ENCODE measurements at regions not wholly inside any gene's neighbourhood (a gene's known extent, or its start where the extent isn't known, plus 50 kb on each side); places are given as distances from the start of the nearest gene placed in this dataset.

- TF ChIP-seq PBX3 (IDR thresholded peaks at IDR 0.05): no peak
- TF ChIP-seq CTCF (IDR thresholded peaks at IDR 0.05): no peak
- TF ChIP-seq TAF1 (IDR thresholded peaks at IDR 0.05; ENCODE audit: borderline replicate concordance, low read depth, low read length): no peak
- TF ChIP-seq USF2 (IDR thresholded peaks at IDR 0.05; ENCODE audit: borderline replicate concordance, low read depth, low read length): no peak
- TF ChIP-seq NRF1 (IDR thresholded peaks at IDR 0.05; ENCODE audit: low read depth, low read length): no peak
- no peak for TF ChIP-seq NFIC (IDR thresholded peaks at IDR 0.05; ENCODE audit: borderline replicate concordance)
- no peak for TF ChIP-seq TEAD4 (IDR thresholded peaks at IDR 0.05; ENCODE audit: borderline replicate concordance, insufficient read depth)
- TF ChIP-seq GABPA (IDR thresholded peaks at IDR 0.05; ENCODE audit: low read depth): no peak
- TF ChIP-seq FOXJ3 (CRISPR knock-in tag; IDR thresholded peaks at IDR 0.05): no peak
These were observed 855.5 kb upstream of the NUDT12 start (continued) for GRCh38 chr5:104418056-104418455.

GRCh38 chr5:104412649-104413240 lies 850.2 kb upstream of the NUDT12 start:
- no peaks in the 10 kb centered on the region for H3K9me3 ChIP-seq
- TF ChIP-seq EZH2phosphoT487 (IDR thresholded peaks at IDR 0.05; ENCODE audit: borderline replicate concordance, low read depth) (no peak), RAD21 (IDR thresholded peaks at IDR 0.05; ENCODE audit: low read length) (peak; percentile 43), CTCF (IDR thresholded peaks at IDR 0.05) (peak; percentile 57), SMC3 (IDR thresholded peaks at IDR 0.05; ENCODE audit: low read depth, low read length) (peak; percentile 39)
- H3K27me3 ChIP-seq (ENCODE audit: insufficient read depth): no peaks in the 10 kb centered on the region
- H3F3A ChIP-seq (replicated peaks; ENCODE audit: insufficient read depth): no peaks in the 10 kb centered on the region
- 50% methylated on average over 1 of the region's 1 CpG for WGBS (ENCODE audit: low lambda C conversion rate)
- H3K9ac ChIP-seq: no peak overlapping the region
- H3K9me2 ChIP-seq: no peaks in the 10 kb centered on the region
- CTCF ChIA-PET: interaction anchor here (1.0 kb wide), 1 partner anchor 13 kb away, joined by 3 read pairs; no protein-coding TSS in a partner anchor
- H3K27ac ChIP-seq (ENCODE audit: low read depth in 2 of 2, low read length in 1 of 2): no peak overlapping the region
- H3K4me1 ChIP-seq (ENCODE audit: control insufficient read depth in 1 of 2, insufficient read depth in 2 of 2, low read depth in 1 of 2, low read length in 1 of 2): no peaks in the 10 kb centered on the region; a peak in 1 of 4 replicates
- no peak overlapping the region for H3K4me2 ChIP-seq
- no peaks in the 10 kb centered on the region for H3K36me3 ChIP-seq (replicated peaks in 1 of 2; ENCODE audit: control insufficient read depth in 1 of 2, insufficient read depth in 2 of 2, low read length in 1 of 2)
- DNase-seq: no peak
- POLR2A ChIA-PET: no interaction called here
- no peaks in the 10 kb centered on the region for H3K79me2 ChIP-seq (ENCODE audit: insufficient read depth)
- H3K4me3 ChIP-seq (ENCODE audit: low read depth in 2 of 2, low read length in 1 of 2): no peak overlapping the region
- H2AFZ ChIP-seq (ENCODE audit: low read depth): no peak overlapping the region
- no peaks in the 10 kb centered on the region for H4K20me1 ChIP-seq (ENCODE audit: insufficient read depth)
